Head of caudate nucleus (tissue), 42 donors: ENCODE measurements at regions not wholly inside any gene's neighbourhood (a gene's known extent, or its start where the extent isn't known, plus 50 kb on each side); places are given as distances from the start of the nearest gene placed in this dataset.

ENCODE experiments used
- DNase-seq, 42 donors: peaks; one replicate each; pipeline versions ENCODE4 v3.0.0 to v3.0.0-alpha.2; 2020 to 2021; ENCODE audit warnings: mixed read lengths in 7 of 42
- intact Hi-C: fragments of 100-400 bp; cut with DNase I; formaldehyde crosslinking; loops from one replicate; pipeline ENCODE4 v1.15.0; 2022

DNA sequence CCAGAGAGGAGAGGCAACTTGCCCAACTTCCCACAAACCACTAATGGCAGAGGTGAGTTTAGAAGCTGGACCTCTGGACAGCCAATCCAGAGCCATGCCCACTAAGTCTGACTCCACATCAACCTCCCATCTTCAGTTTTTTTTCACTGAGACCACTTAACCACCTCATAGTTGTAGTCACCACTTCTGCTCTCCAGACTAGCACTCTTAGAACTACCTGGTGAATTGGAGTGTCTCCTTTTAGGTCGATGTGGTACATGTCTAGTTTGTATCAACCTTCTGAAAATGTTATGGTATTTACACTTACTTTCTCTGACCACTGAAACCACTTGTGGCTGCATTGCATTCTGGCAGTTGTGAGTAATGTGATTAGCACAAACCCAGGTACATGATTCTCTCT, 743.6 kb upstream of the FANCL start:
- intact Hi-C loops = no loop called here
- DNase-seq = no peak

DNA sequence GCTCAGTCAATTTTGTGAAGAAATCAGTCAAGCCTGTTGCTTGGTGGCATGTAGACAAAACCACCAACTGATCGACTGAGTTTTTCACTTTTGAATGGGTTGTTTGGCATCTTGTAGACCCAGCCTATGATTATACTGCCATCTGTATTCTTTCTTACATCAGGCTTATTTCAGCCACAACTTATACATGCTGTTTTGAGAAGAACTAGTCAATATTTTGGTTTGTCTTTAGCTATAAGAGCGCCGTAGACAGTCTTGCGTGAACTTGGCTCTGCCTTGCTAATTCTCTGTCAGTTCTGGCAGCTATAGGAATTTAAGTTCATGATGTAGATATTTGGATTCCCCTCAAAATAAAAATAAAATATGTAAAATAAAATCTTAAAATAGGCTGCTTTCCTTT, 742.0 kb upstream of the FANCL start:
- DNase-seq = no peak
- intact Hi-C loops = no loop called here

DNA sequence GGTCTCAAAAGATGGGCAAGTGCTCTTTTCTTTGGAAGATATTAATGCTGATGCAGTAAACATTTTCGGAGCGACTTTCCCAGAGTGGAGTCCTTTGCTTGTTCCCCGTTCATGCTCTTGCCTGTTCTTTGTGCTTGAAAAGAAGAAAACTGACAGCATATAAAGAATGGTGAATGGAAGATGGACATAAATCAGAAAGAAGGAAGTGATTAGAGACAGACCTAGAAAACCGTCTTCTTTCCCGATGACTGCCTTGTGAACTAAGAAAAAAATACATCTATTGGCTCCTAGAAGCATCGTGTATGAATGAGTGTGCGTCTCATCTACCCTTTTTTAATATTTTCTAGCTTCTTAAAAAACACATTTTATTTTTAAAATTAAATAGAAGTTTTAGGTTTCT, 740.1 kb upstream of the FANCL start:
- no peak for DNase-seq
- intact Hi-C loops = no loop called here

DNA sequence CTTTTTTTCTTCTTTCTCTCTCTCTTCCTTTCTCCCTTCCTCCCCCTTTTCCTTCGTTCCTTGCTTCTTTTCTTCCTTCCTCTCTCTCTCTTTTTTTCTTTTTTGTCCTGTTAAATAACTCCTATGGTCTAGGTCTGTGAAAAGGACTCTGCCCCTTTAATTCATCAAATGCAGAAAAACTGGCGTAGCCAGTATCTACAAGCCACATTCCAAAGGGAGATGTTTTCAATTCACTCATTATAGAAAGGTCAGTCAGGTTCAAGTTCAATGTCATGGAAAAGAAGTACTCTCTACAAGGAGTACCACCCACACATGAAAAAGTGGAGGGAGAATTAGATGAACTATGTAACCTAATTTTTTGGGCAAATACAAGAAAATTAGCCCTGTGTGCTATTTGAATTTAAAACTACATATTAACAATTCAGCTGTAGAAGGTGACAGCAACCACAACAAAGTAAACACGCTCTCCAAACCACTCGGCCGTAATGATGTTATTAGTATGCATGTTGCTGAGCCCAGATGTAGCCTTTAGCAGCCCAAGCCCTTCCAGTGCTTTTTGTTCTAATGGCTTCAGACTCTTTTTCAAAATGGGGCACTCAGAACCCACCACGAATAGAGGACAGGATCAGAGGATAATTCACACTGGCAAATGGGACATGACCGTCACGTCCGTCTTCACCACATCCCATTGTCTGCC, 735.4 kb upstream of the FANCL start:
- intact Hi-C loops = no loop called here
- DNase-seq = no peak

DNA sequence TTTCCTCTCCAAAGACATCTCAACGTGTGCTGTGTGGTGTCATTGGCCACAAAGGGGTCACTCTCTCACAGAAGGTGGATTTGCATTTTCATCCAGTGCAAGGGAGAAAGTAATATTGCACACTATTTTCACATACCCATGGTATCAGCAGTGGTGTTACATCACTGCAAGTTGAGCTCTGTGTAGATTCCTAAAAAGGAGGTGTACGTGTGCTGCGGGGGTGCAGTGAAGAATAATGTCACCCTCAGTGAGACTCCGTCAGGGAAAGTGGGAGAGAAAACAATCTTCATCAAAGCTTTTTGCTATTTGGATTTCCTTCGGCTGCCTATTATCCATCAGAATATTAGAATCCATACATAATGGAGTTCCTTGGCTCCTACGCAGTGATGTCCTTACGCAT, 733.8 kb upstream of the FANCL start:
- intact Hi-C loops = no loop called here
- DNase-seq = peak in 34 of 42 donors; percentile 14 to 84 (median 54)

DNA sequence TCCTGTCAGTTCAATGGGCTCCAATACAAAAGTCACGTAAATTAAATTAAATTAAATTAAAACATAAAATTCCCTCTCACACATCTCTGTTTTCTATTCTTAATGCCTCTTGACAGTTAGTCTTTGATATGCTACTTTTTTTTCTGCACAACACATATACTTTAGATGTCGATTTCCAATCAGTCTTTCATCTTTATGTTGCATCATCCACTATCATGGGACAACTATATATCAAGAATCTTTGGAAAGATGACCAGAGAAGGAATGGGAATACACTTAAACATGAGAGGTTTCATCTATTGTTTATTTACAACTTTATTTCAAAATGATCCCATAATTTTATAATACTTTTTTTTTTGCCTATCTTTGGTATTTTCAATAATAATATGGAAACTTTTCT, 733.3 kb upstream of the FANCL start:
- intact Hi-C loops = no loop called here
- no peak for DNase-seq

DNA sequence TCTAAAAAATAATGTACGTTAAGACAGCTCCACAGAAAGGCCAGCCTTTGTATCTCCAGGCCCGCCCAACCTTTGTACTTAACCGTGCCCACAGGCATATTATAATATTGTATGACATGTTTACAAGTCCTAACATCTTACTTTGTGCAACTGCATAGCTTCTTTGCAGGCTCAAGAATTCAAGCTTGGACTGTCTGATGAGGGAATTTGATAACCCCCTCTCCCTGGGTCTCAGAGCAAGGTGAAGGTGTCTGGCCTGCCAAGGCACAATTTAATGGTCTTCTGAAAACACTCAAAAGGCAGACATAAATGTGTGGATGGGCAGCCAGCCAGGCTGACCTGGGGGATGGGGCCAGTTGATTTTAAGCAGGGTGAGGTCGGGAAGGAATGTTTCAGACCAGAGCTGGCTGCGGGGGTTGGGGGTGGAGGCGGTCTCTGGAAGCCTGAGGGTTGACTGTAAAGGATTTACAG, 732.7 kb upstream of the FANCL start:
- DNase-seq = no peak
- intact Hi-C loops = no loop called here

DNA sequence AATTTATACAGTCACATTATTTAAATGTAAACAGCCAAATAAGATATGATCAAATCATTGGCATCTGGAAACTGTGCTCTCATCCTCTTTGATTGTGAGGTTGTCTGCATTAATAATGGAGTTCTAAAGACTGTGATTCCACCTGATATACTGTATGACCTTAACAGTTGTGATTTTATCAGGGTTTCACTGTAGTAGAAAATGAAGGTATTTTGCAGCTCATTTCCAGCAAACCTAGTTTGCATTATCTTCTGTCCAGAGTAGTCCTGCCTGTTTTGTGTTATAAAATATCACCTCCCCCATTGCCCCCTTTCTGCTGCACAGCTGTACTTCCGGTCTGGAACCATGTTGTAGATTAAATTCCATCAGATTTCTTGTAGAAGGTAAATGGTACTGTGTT, 731.6 kb upstream of the FANCL start:
- no peak for DNase-seq

DNA sequence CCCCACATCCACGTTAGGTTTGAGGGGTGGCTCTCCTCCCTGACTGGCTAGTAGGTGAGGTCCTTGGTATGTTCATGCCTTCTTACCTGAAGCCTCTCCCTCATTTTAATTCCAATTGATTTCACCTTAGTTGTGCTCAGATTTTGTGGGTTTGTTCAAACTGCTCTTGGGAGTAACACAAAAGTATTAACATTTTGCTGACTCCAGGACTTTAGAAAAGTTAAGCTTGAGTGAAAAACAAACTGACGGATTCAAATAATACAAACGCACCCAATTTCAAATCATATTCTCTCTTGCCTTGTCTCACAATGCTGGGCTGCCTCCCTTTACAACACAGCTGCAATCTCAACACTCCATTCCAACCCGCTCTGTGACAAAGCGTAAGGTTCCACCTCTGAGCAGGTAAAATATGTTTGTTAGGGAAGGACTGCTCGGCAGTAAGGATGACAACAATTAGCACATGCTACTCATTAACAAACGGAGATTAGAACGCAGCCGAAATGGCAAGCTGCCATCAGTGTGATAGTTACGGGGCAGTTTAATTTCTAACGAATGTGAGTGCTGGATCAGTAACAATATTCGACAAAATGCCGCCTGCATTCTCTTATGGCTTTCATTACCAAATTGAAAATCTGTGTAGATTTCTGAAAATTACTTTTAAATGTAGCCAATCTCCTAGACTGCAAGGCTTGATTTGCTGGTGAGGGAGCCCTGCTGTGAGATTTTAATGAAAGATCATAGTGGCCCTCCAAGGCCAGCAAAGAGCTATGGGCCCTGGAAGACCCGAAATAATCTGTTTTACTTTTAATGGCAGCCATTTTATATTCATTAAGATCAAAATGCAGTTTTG, 730.6 kb upstream of the FANCL start:
- no peak for DNase-seq
- intact Hi-C loops = no loop called here

More for the DNA sequence above, 731.6 kb upstream of the FANCL start:
- intact Hi-C loops = no loop called here

DNA sequence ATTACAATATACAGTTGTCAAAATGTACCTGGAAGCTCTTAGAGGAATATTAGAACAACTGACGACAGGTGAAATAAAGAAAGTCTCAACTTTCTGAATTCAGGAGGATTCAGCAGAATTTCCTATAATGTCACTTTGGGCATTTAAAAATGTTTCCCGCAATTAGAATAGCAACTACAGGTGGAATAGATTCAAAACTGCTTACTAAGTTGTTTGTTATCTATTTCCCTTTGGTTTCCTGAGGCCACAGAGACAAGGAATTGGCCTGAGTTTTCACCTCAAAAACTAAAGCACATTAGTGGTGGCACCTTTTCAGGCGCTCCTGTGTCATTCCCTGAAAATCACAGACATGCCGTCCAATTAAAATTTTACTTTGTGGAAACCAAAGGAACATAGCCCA, 729.2 kb upstream of the FANCL start:
- DNase-seq = no peak
- intact Hi-C loops = no loop called here

DNA sequence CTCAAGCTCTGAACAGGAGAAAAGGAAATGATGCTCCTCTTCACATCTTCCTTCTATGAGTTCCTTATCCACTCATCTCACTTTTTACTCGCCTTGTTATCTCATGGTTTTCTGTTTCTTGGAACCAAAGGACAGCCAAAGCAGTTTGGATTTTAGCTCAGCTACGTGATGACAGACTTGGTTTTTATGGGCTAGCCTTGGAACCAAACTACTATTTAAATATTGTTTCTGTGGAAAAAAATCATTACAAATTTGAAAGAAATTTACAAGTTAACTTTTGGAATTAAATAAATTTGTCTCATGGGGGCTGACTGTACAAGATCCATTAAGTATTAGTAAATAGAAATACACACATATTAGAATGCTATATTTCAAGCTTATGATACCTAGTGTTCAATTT, 727.8 kb upstream of the FANCL start:
- DNase-seq = no peak
- intact Hi-C loops = no loop called here

DNA sequence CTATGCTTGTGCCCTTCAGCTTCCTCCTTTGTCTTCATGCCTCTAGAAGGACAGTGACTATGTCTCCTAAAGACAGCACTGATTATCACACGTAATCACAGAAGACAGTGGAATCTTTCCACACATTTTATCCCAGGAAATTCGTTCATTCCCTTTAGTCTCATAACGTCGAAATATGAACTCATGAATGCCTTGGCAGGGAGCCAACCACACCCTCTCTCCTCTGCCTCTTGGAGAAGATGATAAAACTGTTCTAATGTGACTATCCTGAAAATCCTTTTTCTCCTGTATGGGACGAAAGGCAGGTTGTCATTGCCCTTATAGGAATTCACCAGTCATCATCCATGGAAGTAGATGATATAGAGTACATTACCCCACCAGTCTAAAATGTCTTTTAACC, 726.6 kb upstream of the FANCL start:
- peak in 38 of 42 donors; percentile 3 to 69 (median 38) for DNase-seq
- intact Hi-C loops = no loop called here

DNA sequence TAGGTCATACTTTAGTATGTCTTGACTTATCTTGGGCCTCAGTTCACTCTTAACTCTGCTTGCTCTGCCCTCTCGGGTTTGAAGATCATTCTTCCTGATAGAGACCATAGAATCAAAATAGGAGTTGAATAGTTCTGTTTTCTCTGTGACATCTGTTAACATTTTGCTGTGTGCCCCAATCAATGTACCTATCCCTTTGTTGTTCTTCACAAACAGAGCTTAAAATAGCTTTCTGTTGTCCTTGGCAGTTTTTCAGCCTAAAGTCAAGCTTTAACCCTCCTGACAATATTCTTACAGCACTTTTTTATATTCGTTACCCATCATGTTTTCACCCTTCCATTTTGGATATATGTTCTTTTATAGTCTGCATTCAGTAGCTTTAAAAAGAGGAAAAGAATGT, 724.5 kb upstream of the FANCL start:
- intact Hi-C loops = no loop called here
- no peak for DNase-seq

DNA sequence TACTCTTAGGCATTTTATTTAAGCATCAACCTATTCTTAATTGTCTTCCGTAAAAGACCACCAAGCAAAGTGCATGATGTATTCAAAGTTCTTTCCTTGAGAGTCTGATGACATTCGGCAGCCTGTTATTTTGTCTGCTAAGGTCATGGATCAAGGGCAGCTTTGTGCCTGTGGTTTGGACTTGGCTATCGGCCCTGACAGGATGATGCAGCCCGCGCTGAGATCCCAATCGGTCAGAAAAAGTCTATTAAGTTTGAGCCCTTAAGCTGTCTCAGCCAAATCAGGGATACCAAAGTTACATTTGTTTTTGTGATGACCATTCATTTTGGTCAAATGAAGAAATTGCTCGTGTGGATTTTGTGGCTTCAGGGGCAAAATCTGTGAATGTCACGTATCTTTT, 718.9 kb upstream of the FANCL start:
- intact Hi-C loops = no loop called here
- no peak for DNase-seq

DNA sequence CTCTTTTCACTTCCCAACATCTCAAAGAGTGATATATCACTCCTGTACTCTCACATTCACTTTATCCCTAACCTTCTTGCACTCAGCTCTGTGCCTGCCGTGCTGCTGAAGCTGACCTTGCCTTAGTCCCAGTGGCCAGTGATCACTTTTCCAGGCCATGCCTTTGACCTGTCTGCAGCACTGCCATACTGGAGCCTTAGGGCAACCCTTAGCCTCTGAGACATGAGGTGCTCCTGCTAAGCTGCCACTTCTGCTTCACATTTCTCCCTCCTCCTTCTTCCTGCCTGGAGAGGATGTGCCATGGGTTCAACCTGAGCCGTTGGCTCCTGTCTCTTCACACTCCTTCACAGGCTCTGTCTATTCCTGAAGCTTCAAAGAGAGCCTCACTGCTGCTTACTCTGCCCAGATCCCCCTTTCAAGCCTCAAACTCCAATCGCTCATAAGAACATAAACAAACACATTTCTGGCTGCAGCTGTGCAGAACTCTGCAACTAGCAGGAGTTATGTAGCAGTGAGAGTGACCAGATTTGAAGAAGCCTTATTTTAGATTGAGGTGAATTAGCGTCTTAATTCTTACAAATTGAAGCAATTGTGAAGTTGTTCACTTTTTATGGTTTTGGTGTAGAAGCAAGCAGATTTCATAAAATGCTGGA, 716.2 kb upstream of the FANCL start:
- DNase-seq = no peak

DNA sequence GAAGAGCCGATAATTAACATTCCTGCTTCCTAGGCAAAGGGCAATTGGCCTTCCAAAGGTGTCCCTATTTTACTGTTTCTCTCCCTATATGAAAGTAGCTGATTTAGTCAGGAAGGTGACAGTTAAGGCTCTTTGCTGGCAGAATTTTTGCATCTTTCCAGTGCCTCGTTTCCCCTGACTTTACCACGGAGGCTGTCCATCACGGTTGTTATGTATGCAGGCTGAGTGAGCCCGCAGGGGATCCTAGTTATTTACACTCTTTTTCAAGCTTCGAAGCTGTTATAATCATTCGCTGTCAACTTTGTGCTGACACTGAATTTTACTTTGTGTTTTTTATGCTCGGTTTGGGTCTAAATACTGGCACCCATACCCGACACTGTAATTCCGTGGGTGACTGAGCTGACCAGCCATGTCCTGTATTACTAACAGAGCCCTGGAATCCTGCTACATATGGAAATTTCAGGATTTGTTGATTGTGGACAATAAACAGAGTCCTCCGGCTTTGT, 713.8 kb upstream of the FANCL start:
- intact Hi-C loops = no loop called here

More for the DNA sequence above, 716.2 kb upstream of the FANCL start:
- intact Hi-C loops = no loop called here

DNA sequence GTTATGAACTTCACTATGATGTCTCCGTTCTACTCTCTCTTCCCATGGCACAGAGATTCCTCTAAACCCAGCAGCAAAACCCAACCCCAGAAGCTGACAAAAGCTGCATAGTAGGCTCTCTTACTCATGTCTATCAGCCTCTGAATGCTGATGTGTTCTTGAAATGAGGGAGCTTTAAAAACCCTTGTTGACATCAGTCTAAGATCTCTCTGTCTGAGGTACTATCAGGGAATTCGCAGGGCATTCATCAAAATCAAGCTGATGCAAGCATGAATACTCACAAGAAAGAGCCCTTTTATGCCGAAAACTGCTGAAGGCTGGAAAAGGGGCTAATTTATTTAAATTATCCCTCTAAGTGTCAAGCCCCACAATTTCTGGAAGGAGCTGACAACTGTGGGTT, 710.6 kb upstream of the FANCL start:
- intact Hi-C loops = no loop called here

More for the DNA sequence above, 713.8 kb upstream of the FANCL start:
- DNase-seq = no peak

DNA sequence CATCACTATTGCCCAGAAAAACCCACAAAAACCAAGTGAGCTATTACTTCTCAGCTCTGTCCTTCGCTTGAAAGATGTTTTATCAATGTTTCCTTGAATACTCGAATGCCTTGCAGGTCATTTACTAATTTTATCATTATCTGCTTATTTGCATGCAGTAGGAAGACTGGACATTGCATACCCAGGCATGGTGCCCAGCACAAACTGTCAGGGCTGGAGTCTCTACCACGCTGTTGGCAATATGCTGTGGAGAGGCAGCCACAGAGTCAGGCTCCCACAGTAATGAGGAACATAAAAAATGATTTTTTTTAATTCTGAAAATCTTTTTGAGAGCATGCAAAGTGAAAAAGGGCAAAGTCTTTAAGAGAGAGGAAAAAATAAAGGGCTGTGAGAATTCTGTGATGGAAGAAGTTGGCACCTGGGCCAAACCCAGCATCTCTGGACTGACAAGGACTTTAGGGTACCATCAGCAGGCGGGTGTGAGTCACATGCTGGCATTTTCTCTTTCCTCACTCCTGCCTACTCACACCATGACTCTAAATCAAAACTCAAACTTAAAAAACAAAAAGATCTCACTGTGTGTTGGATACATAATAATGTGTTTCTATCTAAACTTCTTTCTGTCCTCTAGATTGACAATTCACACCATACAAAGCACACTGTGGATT, 709.8 kb upstream of the FANCL start:
- DNase-seq = no peak
- intact Hi-C loops = no loop called here

More for the DNA sequence above, 710.6 kb upstream of the FANCL start:
- DNase-seq = no peak

DNA sequence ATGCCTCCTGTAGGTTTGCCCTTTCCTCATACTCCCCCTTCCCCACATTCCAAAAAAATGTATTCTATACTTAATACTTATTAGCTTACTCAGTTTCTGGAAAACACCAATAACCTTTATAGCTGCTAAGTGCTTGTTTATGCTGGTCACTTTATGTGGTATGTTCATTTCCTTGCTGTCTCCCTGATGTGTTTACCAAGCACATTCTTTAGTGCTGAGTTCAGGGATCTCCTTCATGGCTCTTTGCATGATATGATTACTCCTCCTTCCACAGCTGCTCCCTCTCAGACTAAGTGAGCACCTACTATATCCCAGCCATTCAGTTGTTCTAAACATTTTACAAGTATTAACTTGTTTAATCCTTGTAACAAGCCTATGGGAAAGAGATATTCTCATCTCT, 698.3 kb upstream of the FANCL start:
- DNase-seq = no peak
- intact Hi-C loops = no loop called here
